Skeletal muscle satellite cell (primary cell): ENCODE measurements at regions not wholly inside any gene's neighbourhood (a gene's known extent, or its start where the extent isn't known, plus 50 kb on each side); places are given as distances from the start of the nearest gene placed in this dataset.

Experiments used
- H3K27me3 ChIP-seq: 2 replicates; pipeline ENCODE4 v1.7.0; 2013; ENCODE audit warnings: low read length; ENCODE audit not compliant: control insufficient read depth, insufficient read depth
- H3K36me3 ChIP-seq: 2 replicates; pipeline ENCODE4 v1.7.0; 2013; ENCODE audit warnings: mild to moderate bottlenecking, control low read depth, low read length; ENCODE audit not compliant: insufficient read depth
- H3K4me1 ChIP-seq: 2 replicates; pipeline ENCODE4 v1.7.0; 2013; ENCODE audit warnings: low read length; ENCODE audit not compliant: control insufficient read depth, insufficient read depth
- H3K4me2 ChIP-seq: 2 replicates; pipeline ENCODE4 v1.7.0; 2013; ENCODE audit warnings: mild to moderate bottlenecking, low read length
- H3K4me3 ChIP-seq: 2 replicates; pipeline ENCODE4 v1.7.0; 2013; ENCODE audit warnings: low read length
- H3K9ac ChIP-seq: 2 replicates; pipeline ENCODE4 v1.7.0; 2013; ENCODE audit warnings: mild to moderate bottlenecking, low read depth, low read length, moderate library complexity
- H3K9me3 ChIP-seq: replicated peaks from 2 replicates; pipeline ENCODE4 v1.7.0; 2013; ENCODE audit warnings: mild to moderate bottlenecking, control low read depth, low read length

GRCh38 chr5:92748072-92748676 is 832.8 kb downstream of the NR2F1-AS1 start:
- H3K4me2 ChIP-seq = no peak overlapping the region
- H3K4me3 ChIP-seq = no peak overlapping the region
- no peaks in the 10 kb centered on the region for H3K27me3 ChIP-seq
- H3K9ac ChIP-seq = no peak overlapping the region
- no peaks in the 10 kb centered on the region for H3K9me3 ChIP-seq
- peaks cover 11% of the 10 kb centered on the region for H3K4me1 ChIP-seq
- no peaks in the 10 kb centered on the region for H3K36me3 ChIP-seq

GRCh38 chr5:92741906-92742305 is 839.1 kb downstream of the NR2F1-AS1 start:
- Histone ChIP-seq H3K27me3 (no peaks in the 10 kb centered on the region), H3K4me1 (no peaks in the 10 kb centered on the region), H3K9me3 (no peaks in the 10 kb centered on the region), H3K4me2 (no peak overlapping the region), H3K36me3 (no peaks in the 10 kb centered on the region), H3K4me3 (no peak overlapping the region), H3K9ac (no peak overlapping the region)

DNA sequence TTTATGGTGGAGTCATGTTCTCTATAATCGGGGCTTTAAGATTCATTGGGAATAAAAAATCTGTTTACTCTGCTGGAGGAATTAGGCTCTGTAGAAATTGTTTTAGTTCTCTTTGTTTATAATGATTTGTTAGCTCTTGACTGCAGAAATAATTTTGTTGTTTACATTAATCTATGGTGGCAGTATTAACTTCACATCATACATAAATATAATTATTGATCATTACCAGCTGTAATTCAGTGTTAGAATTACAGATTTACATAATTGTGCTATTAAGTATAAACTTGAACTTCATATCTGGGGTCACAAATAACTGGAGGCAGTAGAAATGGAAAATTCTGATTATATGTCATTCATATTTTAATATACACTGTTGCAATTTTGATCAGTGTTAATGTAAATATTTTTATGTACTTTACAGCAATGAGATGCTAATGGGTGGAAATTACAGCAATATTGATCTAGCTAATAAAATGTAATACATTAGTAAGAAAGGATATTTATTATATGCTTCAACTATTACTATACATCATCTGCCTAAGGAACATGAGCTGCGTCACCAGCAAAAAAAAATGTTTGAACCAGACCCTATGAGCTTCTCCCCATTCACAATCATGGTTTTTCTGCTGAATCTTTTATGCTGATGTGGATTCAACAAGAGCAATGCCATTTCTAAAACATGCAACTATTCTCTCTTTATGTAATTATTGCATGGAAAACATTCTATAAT is 846.6 kb downstream of the NR2F1-AS1 start:
- Histone ChIP-seq H3K9me3 (no peaks in the 10 kb centered on the region), H3K4me1 (no peaks in the 10 kb centered on the region), H3K36me3 (no peaks in the 10 kb centered on the region), H3K4me3 (no peak overlapping the region), H3K4me2 (no peak overlapping the region), H3K27me3 (no peaks in the 10 kb centered on the region), H3K9ac (no peak overlapping the region)

DNA sequence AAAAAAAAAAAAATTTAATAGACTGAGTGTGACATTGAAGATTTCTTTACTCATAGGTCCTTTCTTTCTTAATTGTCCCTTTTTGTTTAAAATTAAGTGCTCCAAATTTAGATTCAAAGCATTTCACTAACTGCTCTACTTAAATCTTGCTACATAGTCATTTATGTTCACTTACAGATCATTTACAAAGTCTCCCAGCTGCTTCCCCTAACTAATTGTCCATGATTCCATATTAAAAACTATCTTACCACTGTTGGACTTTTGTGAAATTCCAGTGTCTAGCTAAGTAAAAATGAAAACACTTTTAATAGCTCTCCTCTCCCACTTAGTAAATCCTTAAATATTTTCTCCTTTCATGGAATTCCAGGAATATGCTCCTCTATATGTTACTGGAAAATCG is 850.5 kb downstream of the NR2F1-AS1 start:
- Histone ChIP-seq H3K27me3 (no peaks in the 10 kb centered on the region), H3K4me3 (no peak overlapping the region), H3K4me2 (no peak overlapping the region), H3K4me1 (no peaks in the 10 kb centered on the region), H3K9ac (no peak overlapping the region), H3K9me3 (no peaks in the 10 kb centered on the region), H3K36me3 (no peaks in the 10 kb centered on the region)

- Histone ChIP-seq H3K27me3 (no peaks in the 10 kb centered on the region), H3K4me1 (no peaks in the 10 kb centered on the region), H3K4me3 (no peak overlapping the region), H3K9me3 (no peaks in the 10 kb centered on the region), H3K36me3 (no peaks in the 10 kb centered on the region), H3K4me2 (no peak overlapping the region), H3K9ac (no peak overlapping the region)
These were observed 851.9 kb downstream of the NR2F1-AS1 start for GRCh38 chr5:92729088-92729487.

DNA sequence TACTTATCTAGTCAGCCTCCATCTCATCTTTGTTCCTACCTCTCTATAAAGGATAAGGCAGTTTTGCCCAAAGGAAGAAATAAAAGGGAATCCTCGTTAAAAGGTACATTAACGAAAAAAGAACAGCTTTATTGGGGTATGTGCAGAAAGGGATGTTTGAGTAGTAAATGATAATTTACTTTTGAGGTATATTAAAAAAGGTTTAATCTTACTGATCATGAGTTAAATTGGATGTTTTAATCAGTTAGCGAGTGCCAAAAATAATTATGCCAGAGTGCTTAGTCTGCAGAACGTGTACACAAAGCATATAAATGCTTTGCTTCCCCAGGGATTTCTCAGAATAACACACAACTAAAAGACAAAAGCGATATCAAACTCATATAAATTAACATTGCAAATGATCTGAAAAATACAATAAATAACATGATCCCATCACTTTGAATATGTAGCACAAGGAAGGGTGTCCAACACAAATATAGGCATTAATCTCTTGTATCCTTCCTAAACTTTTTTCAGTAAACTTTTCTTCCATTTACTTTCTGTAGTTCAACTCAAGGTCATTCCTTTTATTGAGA is 865.0 kb downstream of the NR2F1-AS1 start:
- H3K27me3 ChIP-seq = no peaks in the 10 kb centered on the region
- no peaks in the 10 kb centered on the region for H3K36me3 ChIP-seq
- H3K4me2 ChIP-seq = no peak overlapping the region
- peaks cover 3% of the 10 kb centered on the region for H3K4me1 ChIP-seq
- no peaks in the 10 kb centered on the region for H3K9me3 ChIP-seq
- no peak overlapping the region for H3K4me3 ChIP-seq
- H3K9ac ChIP-seq = no peak overlapping the region

- Histone ChIP-seq H3K9ac (no peak overlapping the region), H3K27me3 (no peaks in the 10 kb centered on the region), H3K9me3 (no peaks in the 10 kb centered on the region), H3K4me3 (no peak overlapping the region), H3K4me1 (peaks cover 3% of the 10 kb centered on the region), H3K4me2 (no peak overlapping the region), H3K36me3 (no peaks in the 10 kb centered on the region)
These were observed 867.2 kb downstream of the NR2F1-AS1 start for GRCh38 chr5:92713826-92714225.

DNA sequence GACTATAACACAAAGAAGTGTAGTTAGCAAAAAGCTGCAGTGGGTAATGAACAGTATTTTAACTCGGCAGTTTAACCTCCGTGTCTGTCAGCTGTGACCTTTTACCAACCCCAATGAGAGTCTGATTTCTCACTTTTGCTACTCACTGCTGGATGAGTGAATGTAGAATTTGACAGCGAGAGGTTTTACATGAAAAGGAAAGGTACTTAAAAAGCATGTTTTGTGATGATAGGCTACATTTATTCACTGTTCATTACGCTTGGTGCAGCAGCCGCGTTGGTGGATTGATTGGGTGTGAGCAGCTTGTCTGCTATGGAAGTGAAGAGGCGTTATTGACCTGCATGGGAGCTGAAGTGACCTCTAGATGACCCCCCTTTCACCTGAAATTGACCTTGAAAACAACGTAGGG is 867.7 kb downstream of the NR2F1-AS1 start:
- no peaks in the 10 kb centered on the region for H3K36me3 ChIP-seq
- no peaks in the 10 kb centered on the region for H3K9me3 ChIP-seq
- no peak overlapping the region for H3K9ac ChIP-seq
- no peak overlapping the region for H3K4me2 ChIP-seq
- no peak overlapping the region for H3K4me3 ChIP-seq
- H3K4me1 ChIP-seq = peaks cover 3% of the 10 kb centered on the region
- no peaks in the 10 kb centered on the region for H3K27me3 ChIP-seq

DNA sequence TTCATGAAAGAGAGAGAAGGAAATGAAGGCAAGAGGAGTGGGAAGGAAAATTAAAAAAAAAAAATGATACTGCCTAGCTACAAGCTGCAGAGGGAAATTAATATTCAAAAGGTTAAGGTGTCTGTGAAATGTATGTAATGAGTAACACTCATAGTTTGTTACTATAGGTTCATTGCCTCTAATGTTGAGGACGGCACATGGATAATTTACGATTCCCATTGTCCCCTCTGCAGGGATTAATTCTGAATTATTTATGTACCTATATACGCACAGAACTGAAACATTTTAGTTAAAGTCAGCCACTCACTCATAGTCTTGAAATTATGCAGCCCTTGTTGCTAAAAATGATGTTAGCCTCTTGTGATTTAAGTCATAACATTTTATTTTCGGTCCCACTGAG is 869.1 kb downstream of the NR2F1-AS1 start:
- Histone ChIP-seq H3K9ac (no peak overlapping the region), H3K9me3 (no peaks in the 10 kb centered on the region)

GRCh38 chr5:92704590-92704989 is 876.4 kb downstream of the NR2F1-AS1 start:
- Histone ChIP-seq H3K9ac (no peak overlapping the region), H3K36me3 (no peaks in the 10 kb centered on the region), H3K4me3 (no peak overlapping the region), H3K27me3 (no peaks in the 10 kb centered on the region), H3K4me2 (no peak overlapping the region), H3K4me1 (peaks cover 7% of the 10 kb centered on the region), H3K9me3 (no peaks in the 10 kb centered on the region)

More for the DNA sequence above, 869.1 kb downstream of the NR2F1-AS1 start:
- H3K4me3 ChIP-seq = no peak overlapping the region
- no peaks in the 10 kb centered on the region for H3K36me3 ChIP-seq
- no peak overlapping the region for H3K4me2 ChIP-seq
- no peaks in the 10 kb centered on the region for H3K4me1 ChIP-seq
- H3K27me3 ChIP-seq = no peaks in the 10 kb centered on the region

DNA sequence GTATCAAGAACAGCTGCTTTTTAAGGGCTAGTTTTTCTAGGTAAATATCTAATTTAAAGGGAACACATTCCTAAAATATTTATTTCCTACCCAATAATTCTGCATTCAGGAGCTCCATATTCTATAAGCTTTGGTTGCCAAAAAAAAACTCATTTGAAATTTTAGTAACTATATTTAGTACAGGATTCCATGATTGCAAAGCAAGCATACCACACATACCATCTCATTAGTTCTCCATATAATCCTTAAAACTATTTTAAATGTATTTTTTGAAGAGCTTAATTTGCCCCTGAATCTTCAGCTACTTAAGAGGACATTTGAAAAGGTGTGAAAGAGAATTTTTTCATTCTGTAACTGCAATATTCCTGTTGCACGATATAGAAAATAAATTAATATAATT is 877.0 kb downstream of the NR2F1-AS1 start:
- Histone ChIP-seq H3K9ac (no peak overlapping the region), H3K36me3 (no peaks in the 10 kb centered on the region), H3K27me3 (no peaks in the 10 kb centered on the region)

More for the DNA sequence above, 877.0 kb downstream of the NR2F1-AS1 start:
- H3K4me3 ChIP-seq = no peak overlapping the region
- H3K4me2 ChIP-seq = no peak overlapping the region
- H3K4me1 ChIP-seq = peaks cover 7% of the 10 kb centered on the region
- no peaks in the 10 kb centered on the region for H3K9me3 ChIP-seq
